ENCODE measurements at regions not wholly inside any gene's neighbourhood (a gene's known extent, or its start where the extent isn't known, plus 50 kb on each side); places are given as distances from the start of the nearest gene placed in this dataset.

GRCh38 chr7:67950321-67951083 lies 953.9 kb downstream of the TYW1 start:
- Mint-ChIP-seq H3K27me3 (ENCODE audit: unreplicated experiment) (no peaks in the 10 kb centered on the region), H3K4me1 (ENCODE audit: low read depth, unreplicated experiment) (no peaks in the 10 kb centered on the region), H3K9me3 (ENCODE audit: unreplicated experiment) (peaks cover 4% of the 10 kb centered on the region), H3K4me3 (ENCODE audit: unreplicated experiment) (no peak overlapping the region), H3K27ac (ENCODE audit: unreplicated experiment) (no peak overlapping the region), H3K36me3 (ENCODE audit: unreplicated experiment) (no peaks in the 10 kb centered on the region)
- TF ChIP-seq CTCF (IDR thresholded peaks at IDR 0.05; ENCODE audit: partially characterized antibody, unreplicated experiment) = no peak
- DNase-seq = no peak

- no peaks in the 10 kb centered on the region for H3K27me3 Mint-ChIP-seq (ENCODE audit: unreplicated experiment)
- H3K9me3 Mint-ChIP-seq (ENCODE audit: unreplicated experiment) = peaks cover 5% of the 10 kb centered on the region
- H3K36me3 Mint-ChIP-seq (ENCODE audit: unreplicated experiment) = no peaks in the 10 kb centered on the region
- TF ChIP-seq CTCF (IDR thresholded peaks at IDR 0.05; ENCODE audit: partially characterized antibody, unreplicated experiment) = no peak
- no peak overlapping the region for H3K27ac Mint-ChIP-seq (ENCODE audit: unreplicated experiment)
- no peaks in the 10 kb centered on the region for H3K4me1 Mint-ChIP-seq (ENCODE audit: low read depth, unreplicated experiment)
- H3K4me3 Mint-ChIP-seq (ENCODE audit: unreplicated experiment) = no peak overlapping the region
- DNase-seq = no peak
These were observed 958.4 kb downstream of the TYW1 start for GRCh38 chr7:67955061-67955460.

GRCh38 chr7:67962863-67963262 lies 966.2 kb downstream of the TYW1 start:
- no peak overlapping the region for H3K27ac Mint-ChIP-seq (ENCODE audit: unreplicated experiment)
- H3K4me3 Mint-ChIP-seq (ENCODE audit: unreplicated experiment) = no peak overlapping the region
- TF ChIP-seq CTCF (IDR thresholded peaks at IDR 0.05; ENCODE audit: partially characterized antibody, unreplicated experiment) = no peak
- no peaks in the 10 kb centered on the region for H3K27me3 Mint-ChIP-seq (ENCODE audit: unreplicated experiment)
- no peaks in the 10 kb centered on the region for H3K9me3 Mint-ChIP-seq (ENCODE audit: unreplicated experiment)
- DNase-seq = no peak
- no peaks in the 10 kb centered on the region for H3K4me1 Mint-ChIP-seq (ENCODE audit: low read depth, unreplicated experiment)
- H3K36me3 Mint-ChIP-seq (ENCODE audit: unreplicated experiment) = no peaks in the 10 kb centered on the region

- H3K9me3 Mint-ChIP-seq (ENCODE audit: unreplicated experiment) = peaks cover 2% of the 10 kb centered on the region
- TF ChIP-seq CTCF (IDR thresholded peaks at IDR 0.05; ENCODE audit: partially characterized antibody, unreplicated experiment) = no peak
- no peak overlapping the region for H3K4me3 Mint-ChIP-seq (ENCODE audit: unreplicated experiment)
- H3K27me3 Mint-ChIP-seq (ENCODE audit: unreplicated experiment) = no peaks in the 10 kb centered on the region
- H3K27ac Mint-ChIP-seq (ENCODE audit: unreplicated experiment) = no peak overlapping the region
- no peaks in the 10 kb centered on the region for H3K36me3 Mint-ChIP-seq (ENCODE audit: unreplicated experiment)
- H3K4me1 Mint-ChIP-seq (ENCODE audit: low read depth, unreplicated experiment) = no peaks in the 10 kb centered on the region
- DNase-seq = no peak
These were observed 979.9 kb downstream of the TYW1 start for GRCh38 chr7:67976490-67976889.

GRCh38 chr7:67983486-67983885 lies 986.9 kb downstream of the TYW1 start:
- TF ChIP-seq CTCF (IDR thresholded peaks at IDR 0.05; ENCODE audit: partially characterized antibody, unreplicated experiment) = no peak
- Mint-ChIP-seq H3K36me3 (ENCODE audit: unreplicated experiment) (no peaks in the 10 kb centered on the region), H3K4me3 (ENCODE audit: unreplicated experiment) (no peak overlapping the region), H3K9me3 (ENCODE audit: unreplicated experiment) (no peaks in the 10 kb centered on the region), H3K27me3 (ENCODE audit: unreplicated experiment) (no peaks in the 10 kb centered on the region), H3K27ac (ENCODE audit: unreplicated experiment) (no peak overlapping the region), H3K4me1 (ENCODE audit: low read depth, unreplicated experiment) (no peaks in the 10 kb centered on the region)
- no peak for DNase-seq
